NT2/D1 (cell line): ENCODE measurements at regions not wholly inside any gene's neighbourhood (a gene's known extent, or its start where the extent isn't known, plus 50 kb on each side); places are given as distances from the start of the nearest gene placed in this dataset.

Source experiments
- YY1 ChIP-seq: IDR thresholded peaks from 2 replicates; pipeline ENCODE4 v1.6.1; 2011; ENCODE audit not compliant: insufficient read length, insufficient read depth
- ZNF274 ChIP-seq: IDR thresholded peaks from 2 replicates; pipeline ENCODE4 v1.6.1; 2011; ENCODE audit warnings: mild to moderate bottlenecking, low read depth, low read length

DNA sequence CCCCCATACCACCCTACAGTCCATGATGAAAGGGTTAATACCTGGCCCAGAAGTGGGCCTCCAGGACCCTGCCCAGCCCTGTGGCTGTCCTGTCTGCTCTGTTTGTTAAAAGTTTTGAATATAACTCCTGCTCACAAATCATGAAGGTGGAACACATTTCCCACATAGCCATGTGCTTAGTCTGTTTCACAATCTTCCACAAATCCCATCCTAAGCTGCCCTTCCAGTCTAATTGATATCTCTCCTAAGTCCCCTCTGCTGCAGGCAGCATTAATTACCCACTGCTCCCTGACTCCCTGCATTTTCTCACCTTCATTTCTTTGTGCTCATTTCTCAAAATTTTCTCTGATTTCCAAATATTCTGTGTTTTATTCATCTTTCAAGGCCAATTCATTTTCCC, 142.6 kb downstream of the AASDH start:
- TF ChIP-seq ZNF274 (no peak), YY1 (no peak)
